Neutrophil (primary cell): ENCODE measurements at regions not wholly inside any gene's neighbourhood (a gene's known extent, or its start where the extent isn't known, plus 50 kb on each side); places are given as distances from the start of the nearest gene placed in this dataset.

Experiments used
- H3K27ac ChIP-seq: fragments of 200-600 bp; sonication (generic); 2 replicates; pipeline ENCODE4 v1.5.1; 2016; ENCODE audit warnings: mild to moderate bottlenecking, moderate library complexity
- H3K27me3 ChIP-seq: fragments of 200-600 bp; sonication (generic); 2 replicates; pipeline ENCODE4 v1.6.0; 2016; ENCODE audit warnings: mild to moderate bottlenecking
- H3K36me3 ChIP-seq: fragments of 200-600 bp; sonication (generic); 2 replicates; pipeline ENCODE4 v1.5.1; 2017
- H3K4me1 ChIP-seq, 2 experiments: fragments of 200-600 bp in 1 of 2; sonication (generic) in 1 of 2; 1 replicate in 1 of 2; 2 replicates in 1 of 2; pipeline versions ENCODE4 v1.5.1 to v1.6.1; 2013 to 2016; ENCODE audit warnings: low read depth in 1 of 2, low read length in 1 of 2, mild to moderate bottlenecking in 1 of 2, moderate library complexity in 1 of 2; ENCODE audit not compliant: control insufficient read depth in 1 of 2, insufficient read depth in 1 of 2
- H3K4me3 ChIP-seq, 2 experiments: fragments of 200-600 bp in 1 of 2; sonication (generic) in 1 of 2; 1 replicate in 1 of 2; 2 replicates in 1 of 2; pipeline ENCODE4 v1.5.1; 2013 to 2016; ENCODE audit warnings: low read depth in 1 of 2, low read length in 1 of 2, mild to moderate bottlenecking in 1 of 2, moderate library complexity in 1 of 2
- H3K9me3 ChIP-seq: fragments of 200-600 bp; sonication (generic); 2 replicates; pipeline ENCODE4 v1.5.1; 2016
- TF ChIP-seq, protein P1 (sequence below): fragments of 200-600 bp; sonication (generic); IDR thresholded peaks from 2 replicates; pipeline ENCODE4 v1.5.1; 2016; ENCODE audit warnings: antibody characterized with exemption

DNA sequence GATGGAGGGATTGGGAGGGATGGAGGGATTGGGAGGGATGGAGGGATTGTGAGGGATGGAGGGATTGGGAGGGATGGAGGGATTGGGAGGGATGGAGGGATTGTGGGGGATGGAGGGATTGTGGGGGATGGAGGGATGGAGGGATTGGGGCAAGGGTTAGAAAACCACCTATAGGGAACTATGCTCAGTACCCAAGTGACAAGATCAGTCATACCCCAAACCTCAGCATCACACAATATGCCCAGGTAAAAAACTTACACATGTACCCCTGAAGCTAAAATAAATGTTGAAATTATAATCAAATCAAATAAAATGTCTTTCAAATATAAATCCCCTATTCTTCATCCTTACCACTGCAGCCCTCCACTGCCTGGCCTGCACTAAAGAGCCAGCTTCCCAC, 72.8 kb upstream of the HNRNPU start:
- Histone ChIP-seq H3K4me3 (no peak overlapping the region), H3K4me1 (no peaks in the 10 kb centered on the region)

DNA sequence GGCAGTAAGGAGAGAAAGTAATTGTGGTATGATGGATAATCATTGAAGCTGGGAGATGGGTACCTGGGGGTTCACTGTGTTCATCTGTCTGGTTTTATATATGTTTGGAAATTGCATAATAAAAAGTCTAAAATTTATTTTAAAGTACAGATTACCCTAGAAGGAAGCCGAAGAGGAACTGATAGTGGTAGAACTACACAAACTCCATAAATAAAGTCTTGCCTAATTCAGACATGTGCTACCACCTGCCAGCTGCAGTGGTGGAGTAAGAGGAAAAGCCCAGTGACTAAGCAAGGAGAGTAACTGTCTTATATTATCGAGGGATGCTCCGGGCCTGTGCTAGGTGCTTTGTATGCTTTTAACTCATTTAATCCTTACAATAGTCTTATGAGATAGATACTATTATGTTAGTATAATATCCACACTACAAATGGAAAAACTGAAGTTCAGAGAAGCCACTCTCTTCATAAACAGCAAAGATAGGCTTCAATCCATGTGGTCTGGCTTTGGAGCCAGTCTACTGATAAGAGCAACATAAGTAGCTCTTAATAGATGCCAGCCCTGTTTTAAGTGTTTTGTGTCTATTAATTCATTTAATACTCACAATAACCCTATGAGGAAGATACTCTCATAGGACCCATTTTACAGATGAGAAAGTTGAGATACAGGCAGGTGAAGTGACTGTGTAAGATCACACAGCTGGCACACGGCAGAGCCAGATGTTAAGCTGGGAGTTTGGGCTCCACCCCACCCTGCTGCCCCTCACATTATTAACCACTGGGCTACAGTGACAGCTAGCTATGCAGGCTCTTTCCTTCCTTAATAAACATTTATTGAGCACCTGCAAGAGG, 56.8 kb upstream of the HNRNPU start:
- Histone ChIP-seq H3K27ac (no peak overlapping the region), H3K9me3 (no peaks in the 10 kb centered on the region), H3K4me1 (peaks cover 14 to 20% of the 10 kb centered on the region in 2 experiments), H3K36me3 (no peaks in the 10 kb centered on the region), H3K27me3 (peaks cover 18% of the 10 kb centered on the region), H3K4me3 (no peak overlapping the region)
- TF ChIP-seq, protein P1, sequence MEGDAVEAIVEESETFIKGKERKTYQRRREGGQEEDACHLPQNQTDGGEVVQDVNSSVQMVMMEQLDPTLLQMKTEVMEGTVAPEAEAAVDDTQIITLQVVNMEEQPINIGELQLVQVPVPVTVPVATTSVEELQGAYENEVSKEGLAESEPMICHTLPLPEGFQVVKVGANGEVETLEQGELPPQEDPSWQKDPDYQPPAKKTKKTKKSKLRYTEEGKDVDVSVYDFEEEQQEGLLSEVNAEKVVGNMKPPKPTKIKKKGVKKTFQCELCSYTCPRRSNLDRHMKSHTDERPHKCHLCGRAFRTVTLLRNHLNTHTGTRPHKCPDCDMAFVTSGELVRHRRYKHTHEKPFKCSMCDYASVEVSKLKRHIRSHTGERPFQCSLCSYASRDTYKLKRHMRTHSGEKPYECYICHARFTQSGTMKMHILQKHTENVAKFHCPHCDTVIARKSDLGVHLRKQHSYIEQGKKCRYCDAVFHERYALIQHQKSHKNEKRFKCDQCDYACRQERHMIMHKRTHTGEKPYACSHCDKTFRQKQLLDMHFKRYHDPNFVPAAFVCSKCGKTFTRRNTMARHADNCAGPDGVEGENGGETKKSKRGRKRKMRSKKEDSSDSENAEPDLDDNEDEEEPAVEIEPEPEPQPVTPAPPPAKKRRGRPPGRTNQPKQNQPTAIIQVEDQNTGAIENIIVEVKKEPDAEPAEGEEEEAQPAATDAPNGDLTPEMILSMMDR: no peak

More for the DNA sequence above, 72.8 kb upstream of the HNRNPU start:
- Histone ChIP-seq H3K9me3 (no peaks in the 10 kb centered on the region), H3K27ac (no peak overlapping the region), H3K27me3 (no peaks in the 10 kb centered on the region), H3K36me3 (no peaks in the 10 kb centered on the region)
- TF ChIP-seq, protein P1: no peak

DNA sequence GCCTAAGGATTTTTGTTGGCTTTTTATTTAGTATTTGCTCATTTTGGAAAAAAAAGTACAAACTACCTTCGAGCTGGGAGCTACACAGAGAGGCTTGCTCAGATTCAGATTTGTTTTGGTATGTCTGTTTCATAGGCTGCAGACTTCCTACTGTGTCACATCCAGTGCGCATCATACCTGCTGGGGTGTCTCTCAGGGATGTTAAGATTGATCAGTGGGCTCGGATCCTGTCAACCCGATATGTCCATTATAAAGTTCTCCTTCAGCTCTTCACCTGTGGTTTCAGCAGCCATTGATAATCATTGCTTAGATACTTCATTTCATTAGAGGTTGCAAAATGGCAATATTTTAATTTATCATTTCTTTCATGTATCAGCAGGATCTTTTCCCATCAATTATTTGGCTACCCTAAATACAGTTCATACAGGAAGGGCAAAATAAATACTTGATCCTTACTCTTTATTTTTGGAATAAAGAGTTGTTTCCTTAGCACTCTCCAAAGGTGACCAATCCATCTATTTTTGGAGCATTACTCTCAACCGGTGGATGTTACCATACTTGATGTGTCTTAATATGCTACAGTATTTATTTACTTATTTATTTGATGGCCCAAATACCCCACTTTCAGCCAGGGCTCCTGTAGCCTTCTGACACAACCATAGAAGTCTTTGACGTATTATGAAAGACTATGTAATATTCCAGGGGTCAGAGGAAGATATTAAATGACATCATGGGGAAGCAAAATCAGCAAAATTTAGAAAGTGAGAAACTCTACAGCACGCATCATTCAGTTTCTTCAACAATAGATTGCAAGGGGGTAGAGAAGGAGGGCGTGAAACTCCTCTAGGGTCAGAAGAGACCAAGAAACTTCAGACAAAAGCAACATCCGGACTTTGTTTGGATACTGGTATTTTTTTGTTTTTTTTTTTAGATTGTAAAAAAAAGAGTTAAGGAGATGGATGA, 55.3 kb upstream of the HNRNPU start:
- no peaks in the 10 kb centered on the region for H3K36me3 ChIP-seq
- peaks cover 14 to 20% of the 10 kb centered on the region in 2 experiments for H3K4me1 ChIP-seq
- TF ChIP-seq, protein P1: no peak
- peak overlapping the region; percentile 42 to 56 for H3K4me3 ChIP-seq
- H3K9me3 ChIP-seq: no peaks in the 10 kb centered on the region
- H3K27ac ChIP-seq: no peak overlapping the region
- H3K27me3 ChIP-seq: peaks cover 18% of the 10 kb centered on the region

DNA sequence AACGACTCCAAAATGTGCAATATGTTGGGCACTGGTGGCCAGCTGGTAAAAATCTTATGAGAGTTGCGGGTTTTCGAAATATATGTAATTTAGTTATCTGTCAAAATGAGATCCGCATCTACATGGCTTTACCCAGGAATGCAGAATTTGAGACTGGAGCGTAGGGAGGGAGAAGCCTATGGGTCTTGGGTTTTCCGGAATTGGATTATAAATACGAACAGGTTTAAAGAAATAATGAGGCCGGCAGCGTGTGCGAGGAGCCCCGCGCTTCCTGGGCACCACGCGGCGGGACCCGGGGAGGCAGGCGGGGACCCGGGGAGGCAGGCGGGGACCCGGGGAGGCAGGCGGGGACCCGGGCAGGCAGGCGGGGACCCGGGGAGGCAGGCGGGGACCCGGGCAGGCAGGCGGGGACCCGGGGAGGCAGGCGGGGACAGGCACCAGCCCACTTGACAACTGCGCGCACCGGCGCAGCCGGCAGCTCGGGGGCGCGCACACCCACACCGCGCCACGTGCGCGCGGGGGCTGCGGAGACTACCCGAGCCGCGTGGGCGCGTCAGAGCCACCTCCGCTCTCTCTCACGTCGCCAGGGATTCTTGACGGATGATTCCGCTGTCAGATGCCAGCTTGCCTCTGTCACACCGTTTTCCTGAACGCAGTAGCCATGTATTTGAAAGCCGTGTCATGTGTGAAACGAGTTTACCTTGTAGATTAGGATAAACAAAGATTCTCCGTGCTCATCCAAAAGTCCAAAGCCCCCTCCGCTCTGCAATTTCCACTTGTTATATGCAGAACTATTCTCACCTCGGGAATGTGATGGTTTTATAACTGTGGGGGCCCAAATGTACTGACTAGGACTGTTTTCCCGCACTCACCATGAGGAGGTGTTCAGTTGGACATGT, 54.3 kb upstream of the HNRNPU start:
- Histone ChIP-seq H3K27ac (no peak overlapping the region), H3K4me3 (peak overlapping the region; percentile 42 to 56), H3K27me3 (peaks cover 18% of the 10 kb centered on the region), H3K36me3 (no peaks in the 10 kb centered on the region), H3K9me3 (no peaks in the 10 kb centered on the region), H3K4me1 (peaks cover 14 to 20% of the 10 kb centered on the region in 2 experiments)
- TF ChIP-seq, protein P1: no peak
